Muscle layer of duodenum (tissue), 2 donors: ENCODE measurements at regions not wholly inside any gene's neighbourhood (a gene's known extent, or its start where the extent isn't known, plus 50 kb on each side); places are given as distances from the start of the nearest gene placed in this dataset.

Experiments used
- H3K27ac ChIP-seq: one replicate; pipeline ENCODE4 v1.7.0; 2013; ENCODE audit warnings: mild to moderate bottlenecking, low read length
- H3K27me3 ChIP-seq: one replicate; pipeline ENCODE4 v1.7.0; 2013; ENCODE audit warnings: low read depth, mild to moderate bottlenecking, control low read depth, low read length
- H3K36me3 ChIP-seq, 2 donors: one replicate each; pipeline ENCODE4 v1.7.0; 2013; ENCODE audit warnings: low read length in 2 of 2, control low read depth in 1 of 2, mild to moderate bottlenecking in 1 of 2; ENCODE audit not compliant: insufficient read depth in 2 of 2, control insufficient read depth in 1 of 2
- H3K4me1 ChIP-seq, 2 donors: one replicate each; pipeline ENCODE4 v1.7.0; 2013; ENCODE audit warnings: low read length in 2 of 2, mild to moderate bottlenecking in 2 of 2, control low read depth in 1 of 2, moderate library complexity in 1 of 2; ENCODE audit not compliant: insufficient read depth in 2 of 2, control insufficient read depth in 1 of 2
- H3K4me3 ChIP-seq, 2 donors: one replicate each; pipeline ENCODE4 v1.7.0; 2013; ENCODE audit warnings: low read length in 2 of 2, low read depth in 1 of 2, mild to moderate bottlenecking in 1 of 2
- H3K9me3 ChIP-seq, 2 donors: one replicate each; pipeline ENCODE4 v1.7.0; 2013; ENCODE audit warnings: low read length in 2 of 2, control low read depth in 1 of 2, mild to moderate bottlenecking in 1 of 2; ENCODE audit not compliant: control insufficient read depth in 1 of 2
- donor health status: healthy.

- Histone ChIP-seq H3K9me3 (peaks cover 0 to 3% of the 10 kb centered on the region in 2 donors), H3K36me3 (no peaks in the 10 kb centered on the region), H3K4me3 (no peak overlapping the region), H3K27ac (no peak overlapping the region), H3K27me3 (no peaks in the 10 kb centered on the region), H3K4me1 (no peaks in the 10 kb centered on the region)
These were observed 149.2 kb upstream of the ANKH start for GRCh38 chr5:15020736-15021135.

- H3K4me1 ChIP-seq, result no peaks in the 10 kb centered on the region
- no peaks in the 10 kb centered on the region for H3K9me3 ChIP-seq
- H3K36me3 ChIP-seq, result no peaks in the 10 kb centered on the region
- no peak overlapping the region for H3K4me3 ChIP-seq
- H3K27me3 ChIP-seq, result no peaks in the 10 kb centered on the region
- H3K27ac ChIP-seq, result no peak overlapping the region
These were observed 143.2 kb upstream of the ANKH start for GRCh38 chr5:15014809-15015208.

- Histone ChIP-seq H3K4me3 (no peak overlapping the region), H3K36me3 (no peaks in the 10 kb centered on the region), H3K27ac (no peak overlapping the region), H3K4me1 (peaks cover 0 to 3% of the 10 kb centered on the region in 2 donors), H3K9me3 (no peaks in the 10 kb centered on the region), H3K27me3 (no peaks in the 10 kb centered on the region)
These were observed 142.3 kb upstream of the ANKH start for GRCh38 chr5:15013654-15014463.

GRCh38 chr5:15012061-15012460 lies 140.5 kb upstream of the ANKH start:
- Histone ChIP-seq H3K27me3 (no peaks in the 10 kb centered on the region), H3K27ac (no peak overlapping the region), H3K36me3 (no peaks in the 10 kb centered on the region), H3K4me3 (no peak overlapping the region), H3K4me1 (peaks cover 0 to 5% of the 10 kb centered on the region in 2 donors), H3K9me3 (no peaks in the 10 kb centered on the region)

GRCh38 chr5:15010936-15011335 lies 139.4 kb upstream of the ANKH start:
- no peaks in the 10 kb centered on the region for H3K27me3 ChIP-seq
- no peaks in the 10 kb centered on the region for H3K9me3 ChIP-seq
- no peak overlapping the region for H3K27ac ChIP-seq
- H3K4me1 ChIP-seq, result peaks cover 0 to 5% of the 10 kb centered on the region in 2 donors
- no peak overlapping the region for H3K4me3 ChIP-seq
- H3K36me3 ChIP-seq, result no peaks in the 10 kb centered on the region

- no peaks in the 10 kb centered on the region for H3K27me3 ChIP-seq
- peaks cover 0 to 5% of the 10 kb centered on the region in 2 donors for H3K4me1 ChIP-seq
- H3K27ac ChIP-seq, result peak overlapping the region; percentile 73
- H3K36me3 ChIP-seq, result no peaks in the 10 kb centered on the region
- no peaks in the 10 kb centered on the region for H3K9me3 ChIP-seq
- no peak overlapping the region for H3K4me3 ChIP-seq
These were observed 137.8 kb upstream of the ANKH start for GRCh38 chr5:15009420-15009819.

GRCh38 chr5:15008921-15009320 lies 137.3 kb upstream of the ANKH start:
- peak overlapping the region; percentile 73 for H3K27ac ChIP-seq
- no peak overlapping the region for H3K4me3 ChIP-seq
- H3K9me3 ChIP-seq, result no peaks in the 10 kb centered on the region
- H3K4me1 ChIP-seq, result peaks cover 0 to 5% of the 10 kb centered on the region in 2 donors
- H3K27me3 ChIP-seq, result no peaks in the 10 kb centered on the region
- H3K36me3 ChIP-seq, result no peaks in the 10 kb centered on the region

- Histone ChIP-seq H3K27ac (peak overlapping the region; percentile 73), H3K9me3 (no peaks in the 10 kb centered on the region), H3K36me3 (no peaks in the 10 kb centered on the region), H3K4me1 (peaks cover 0 to 5% of the 10 kb centered on the region in 2 donors), H3K4me3 (no peak overlapping the region), H3K27me3 (no peaks in the 10 kb centered on the region)
These were observed 136.9 kb upstream of the ANKH start for GRCh38 chr5:15008476-15008875.

- H3K27me3 ChIP-seq, result no peaks in the 10 kb centered on the region
- no peak overlapping the region for H3K4me3 ChIP-seq
- peak overlapping the region; percentile 5 for H3K27ac ChIP-seq
- peaks cover 0 to 5% of the 10 kb centered on the region in 2 donors for H3K4me1 ChIP-seq
- H3K36me3 ChIP-seq, result no peaks in the 10 kb centered on the region
- no peaks in the 10 kb centered on the region for H3K9me3 ChIP-seq
These were observed 136.1 kb upstream of the ANKH start for GRCh38 chr5:15007646-15008045.

- Histone ChIP-seq H3K9me3 (no peaks in the 10 kb centered on the region), H3K27me3 (no peaks in the 10 kb centered on the region), H3K27ac (no peak overlapping the region), H3K36me3 (no peaks in the 10 kb centered on the region), H3K4me3 (no peak overlapping the region), H3K4me1 (peaks cover 0 to 5% of the 10 kb centered on the region in 2 donors)
These were observed 132.9 kb upstream of the ANKH start for GRCh38 chr5:15004506-15004905.

GRCh38 chr5:15003511-15003920 lies 131.9 kb upstream of the ANKH start:
- Histone ChIP-seq H3K4me1 (no peaks in the 10 kb centered on the region), H3K9me3 (peaks cover 0 to under 1% of the 10 kb centered on the region in 2 donors), H3K36me3 (no peaks in the 10 kb centered on the region), H3K27me3 (no peaks in the 10 kb centered on the region), H3K4me3 (no peak overlapping the region), H3K27ac (no peak overlapping the region)

GRCh38 chr5:15002791-15003190 lies 131.2 kb upstream of the ANKH start:
- Histone ChIP-seq H3K4me1 (no peaks in the 10 kb centered on the region), H3K27me3 (no peaks in the 10 kb centered on the region), H3K36me3 (no peaks in the 10 kb centered on the region), H3K4me3 (no peak overlapping the region), H3K27ac (no peak overlapping the region), H3K9me3 (peaks cover 0 to 6% of the 10 kb centered on the region in 2 donors)
